Activated CD4-positive, alpha-beta T cell treated with anti-CD3 and anti-CD28 coated beads, Interleukin-2, amount 10 ng/mL, durations not matched to agents 7 days and 5 days (primary cell): ENCODE measurements at regions not wholly inside any gene's neighbourhood (a gene's known extent, or its start where the extent isn't known, plus 50 kb on each side); places are given as distances from the start of the nearest gene placed in this dataset.

Experiments
- CTCF ChIA-PET: fragments of 350-600 bp; sonication (Branson Sonifier 250); formaldehyde crosslinking; loops from one replicate; lab custom pipeline; 2021; ENCODE audit warnings: antibody characterized with exemption; lab: Charles Lee
- POLR2A ChIA-PET: fragments of 350-600 bp; sonication (Branson Sonifier 250); formaldehyde crosslinking; loops from one replicate; lab custom pipeline; 2021; ENCODE audit warnings: antibody characterized with exemption; lab: Charles Lee
- DNase-seq: peaks from one replicate; pipeline ENCODE4 v3.0.0-alpha.2; 2020
- H3K27ac Mint-ChIP-seq: one replicate; pipeline ENCODE4 v1.8.0; 2021; ENCODE audit warnings: mild to moderate bottlenecking, moderate library complexity, mixed read lengths
- H3K27me3 Mint-ChIP-seq: one replicate; pipeline ENCODE4 v1.8.0; 2021; ENCODE audit warnings: mixed read lengths
- H3K36me3 Mint-ChIP-seq: one replicate; pipeline ENCODE4 v1.8.0; 2021; ENCODE audit warnings: low read depth, mixed read lengths
- H3K4me1 Mint-ChIP-seq: one replicate; pipeline ENCODE4 v1.8.0; 2021; ENCODE audit warnings: mixed read lengths
- H3K4me3 Mint-ChIP-seq: one replicate; pipeline ENCODE4 v1.8.0; 2021; ENCODE audit warnings: mild to moderate bottlenecking, moderate library complexity, mixed read lengths
- H3K9me3 Mint-ChIP-seq: one replicate; pipeline ENCODE4 v1.8.0; 2021; ENCODE audit warnings: mixed read lengths

GRCh38 chr10:4345877-4346646 is 479.9 kb upstream of the AKR1E2 start:
- CTCF ChIA-PET, result interaction anchor here (0.6 kb wide), 1 partner anchor 66 kb away, joined by 3 read pairs; no protein-coding TSS in a partner anchor

DNA sequence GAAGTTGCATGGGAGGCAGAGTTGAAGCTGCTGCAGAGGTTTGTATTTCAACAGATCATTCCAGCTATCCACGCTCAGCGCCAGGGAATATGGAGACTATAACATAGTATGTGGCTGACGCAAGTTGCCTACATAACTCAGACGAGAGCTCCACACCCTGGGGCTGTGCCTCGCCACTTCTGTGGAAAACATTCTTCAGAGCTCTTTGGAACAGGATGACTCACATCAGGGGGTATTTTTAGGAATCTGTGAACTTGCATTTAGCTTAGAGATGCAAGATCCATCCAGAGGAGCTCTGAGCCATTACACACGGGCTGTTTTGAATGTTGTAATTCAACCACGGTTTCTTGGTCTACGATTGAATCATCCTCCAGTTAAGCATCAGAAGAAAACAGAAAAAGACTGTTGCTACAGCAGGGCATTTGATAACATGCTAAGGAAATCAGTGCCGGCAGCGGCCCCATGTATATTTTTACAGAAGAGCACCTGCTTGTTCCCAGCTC is 481.5 kb upstream of the AKR1E2 start:
- no peak overlapping the region for H3K27ac Mint-ChIP-seq
- peaks cover 6% of the 10 kb centered on the region for H3K9me3 Mint-ChIP-seq
- ChIA-PET POLR2A (interaction anchor here (0.8 kb wide), 1 partner anchor 23 kb away, joined by 5 read pairs; no protein-coding TSS in a partner anchor), CTCF (interaction anchor here (0.7 to 1.0 kb wide), 2 partner anchors 13 to 17 kb away, joined by 3 read pairs; no protein-coding TSS in a partner anchor)
- DNase-seq, result no peak
- no peaks in the 10 kb centered on the region for H3K36me3 Mint-ChIP-seq
- H3K4me3 Mint-ChIP-seq, result no peak overlapping the region
- no peaks in the 10 kb centered on the region for H3K27me3 Mint-ChIP-seq
- H3K4me1 Mint-ChIP-seq, result peaks cover 4% of the 10 kb centered on the region

More at GRCh38 chr10:4345877-4346646, 479.9 kb upstream of the AKR1E2 start:
- Mint-ChIP-seq H3K27ac (no peak overlapping the region), H3K36me3 (no peaks in the 10 kb centered on the region), H3K4me3 (no peak overlapping the region), H3K4me1 (peaks cover 4% of the 10 kb centered on the region), H3K9me3 (peaks cover 6% of the 10 kb centered on the region), H3K27me3 (no peaks in the 10 kb centered on the region)
- DNase-seq, result no peak
- POLR2A ChIA-PET, result no interaction called here

DNA sequence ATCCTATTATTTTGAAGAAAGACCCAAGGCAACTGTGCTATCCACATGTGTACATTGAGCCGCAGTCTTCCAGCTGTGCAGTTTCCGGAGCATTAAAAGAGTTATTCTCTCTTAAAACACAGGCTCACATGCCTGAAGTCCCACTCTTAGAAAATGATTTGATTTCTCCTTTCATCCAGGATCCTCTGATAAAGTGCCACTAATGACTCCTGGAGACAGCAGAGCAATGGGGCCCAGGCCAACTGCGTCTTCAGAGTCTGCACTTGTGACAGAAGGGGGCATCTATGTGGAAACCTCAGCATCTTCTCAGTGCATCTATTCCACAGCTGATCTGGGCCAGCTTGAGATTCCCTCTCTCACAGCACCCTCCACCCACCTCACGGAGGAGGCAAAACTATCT is 482.1 kb upstream of the AKR1E2 start:
- Mint-ChIP-seq H3K9me3 (peaks cover 6% of the 10 kb centered on the region), H3K4me3 (no peak overlapping the region), H3K27ac (no peak overlapping the region), H3K4me1 (peaks cover 4% of the 10 kb centered on the region), H3K36me3 (no peaks in the 10 kb centered on the region), H3K27me3 (no peaks in the 10 kb centered on the region)
- ChIA-PET CTCF (no interaction called here), POLR2A (interaction anchor here (0.8 kb wide), 1 partner anchor 22 kb away, joined by 5 read pairs; no protein-coding TSS in a partner anchor)
- no peak for DNase-seq

DNA sequence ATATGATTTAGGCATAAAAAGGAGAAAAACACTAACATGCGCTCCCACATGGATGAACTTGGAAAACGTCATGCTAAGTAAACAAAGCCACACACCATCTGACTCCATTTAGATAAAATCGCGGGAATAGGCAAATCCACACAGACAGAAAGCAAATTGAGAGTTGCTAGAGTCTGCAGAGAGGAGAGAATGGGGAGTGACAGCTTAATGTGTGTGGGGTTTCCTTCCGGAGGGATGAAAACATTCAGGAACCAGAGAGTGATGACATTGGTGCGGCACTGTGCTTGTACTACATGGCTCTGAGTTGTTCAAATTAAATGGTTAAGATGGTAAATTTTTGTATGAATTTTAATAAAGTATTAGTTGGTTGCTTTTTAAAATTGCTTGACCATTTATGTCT is 482.9 kb upstream of the AKR1E2 start:
- peaks cover 4% of the 10 kb centered on the region for H3K4me1 Mint-ChIP-seq
- H3K27ac Mint-ChIP-seq, result no peak overlapping the region
- no peaks in the 10 kb centered on the region for H3K27me3 Mint-ChIP-seq
- no peak overlapping the region for H3K4me3 Mint-ChIP-seq
- peaks cover 6% of the 10 kb centered on the region for H3K9me3 Mint-ChIP-seq
- ChIA-PET POLR2A (no interaction called here), CTCF (no interaction called here)
- H3K36me3 Mint-ChIP-seq, result no peaks in the 10 kb centered on the region
- DNase-seq, result no peak

DNA sequence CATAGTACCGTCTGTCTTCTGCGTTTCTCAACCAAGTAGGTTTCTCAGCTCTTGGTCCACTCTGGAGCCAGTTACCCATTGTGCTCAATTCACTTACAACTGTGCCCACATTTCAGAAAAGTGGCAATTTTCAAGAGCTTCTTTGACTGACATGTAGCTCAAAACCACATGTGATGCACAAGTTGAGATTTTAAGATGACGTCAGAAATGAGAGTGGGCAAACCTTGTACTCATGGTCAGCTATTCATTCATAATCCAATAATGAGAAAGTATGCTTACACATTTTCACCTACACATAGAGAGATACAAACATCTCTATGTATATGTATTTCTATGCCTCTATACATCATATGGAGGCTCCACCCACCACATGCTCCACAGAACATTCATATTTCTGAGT is 487.2 kb upstream of the AKR1E2 start:
- no peaks in the 10 kb centered on the region for H3K36me3 Mint-ChIP-seq
- POLR2A ChIA-PET, result no interaction called here
- CTCF ChIA-PET, result interaction anchor here (1.2 kb wide), 1 partner anchor 16 kb away, joined by 3 read pairs; no protein-coding TSS in a partner anchor

DNA sequence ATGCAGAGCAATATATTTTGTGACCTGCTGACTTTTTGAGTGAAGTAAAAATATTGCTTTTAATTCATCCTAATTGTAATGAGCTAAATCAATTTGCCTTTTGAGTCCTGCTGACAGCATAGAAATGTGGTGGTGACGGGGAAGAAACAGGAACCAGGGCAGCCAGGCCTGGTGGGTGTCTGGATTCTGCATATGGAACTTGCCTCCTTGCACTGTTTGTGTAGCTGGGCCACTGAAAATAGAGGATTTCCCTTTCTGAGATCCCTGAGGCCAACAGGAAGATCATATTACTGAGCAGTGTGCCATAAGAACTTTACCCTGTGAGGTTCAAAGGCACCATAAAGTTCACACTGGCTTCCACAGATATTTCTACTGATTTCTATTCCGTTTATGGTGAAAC is 488.4 kb upstream of the AKR1E2 start:
- DNase-seq, result no peak
- H3K27ac Mint-ChIP-seq, result no peak overlapping the region
- no peak overlapping the region for H3K4me3 Mint-ChIP-seq
- CTCF ChIA-PET, result no interaction called here
- H3K9me3 Mint-ChIP-seq, result no peaks in the 10 kb centered on the region
- H3K36me3 Mint-ChIP-seq, result no peaks in the 10 kb centered on the region
- H3K4me1 Mint-ChIP-seq, result no peaks in the 10 kb centered on the region
- POLR2A ChIA-PET, result no interaction called here
- no peaks in the 10 kb centered on the region for H3K27me3 Mint-ChIP-seq

More for the DNA sequence above, 487.2 kb upstream of the AKR1E2 start:
- H3K27me3 Mint-ChIP-seq, result no peaks in the 10 kb centered on the region
- H3K9me3 Mint-ChIP-seq, result peaks cover 4% of the 10 kb centered on the region
- H3K27ac Mint-ChIP-seq, result no peak overlapping the region
- no peak overlapping the region for H3K4me3 Mint-ChIP-seq
- no peak for DNase-seq
- H3K4me1 Mint-ChIP-seq, result no peaks in the 10 kb centered on the region

DNA sequence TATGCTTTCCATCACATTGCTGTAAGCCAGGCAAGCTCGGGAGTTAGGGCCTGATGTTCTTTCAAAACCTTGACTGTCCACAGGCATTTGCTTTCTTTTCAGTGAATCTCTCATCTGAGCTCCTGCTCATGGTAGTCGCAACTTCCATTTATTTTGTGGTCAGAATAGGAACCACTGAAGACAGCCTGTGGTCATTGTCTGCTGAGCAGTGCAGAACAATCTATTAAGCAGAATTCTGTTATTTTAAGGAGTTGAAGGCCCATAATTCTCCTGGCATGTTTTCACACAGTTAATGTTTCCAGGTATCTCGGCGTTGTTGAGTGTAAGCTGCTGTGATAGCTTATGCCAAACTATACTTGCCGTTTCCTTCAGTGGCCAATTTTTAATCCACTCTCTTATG is 491.1 kb upstream of the AKR1E2 start:
- Mint-ChIP-seq H3K4me3 (no peak overlapping the region), H3K27ac (no peak overlapping the region), H3K27me3 (no peaks in the 10 kb centered on the region), H3K36me3 (no peaks in the 10 kb centered on the region), H3K9me3 (no peaks in the 10 kb centered on the region), H3K4me1 (no peaks in the 10 kb centered on the region)
- ChIA-PET POLR2A (no interaction called here), CTCF (interaction anchor here (1.4 kb wide), 1 partner anchor 320 kb away, joined by 3 read pairs; no protein-coding TSS in a partner anchor)
- DNase-seq, result no peak

- no peak overlapping the region for H3K4me3 Mint-ChIP-seq
- POLR2A ChIA-PET, result no interaction called here
- H3K27me3 Mint-ChIP-seq, result no peaks in the 10 kb centered on the region
- H3K36me3 Mint-ChIP-seq, result no peaks in the 10 kb centered on the region
- H3K9me3 Mint-ChIP-seq, result no peaks in the 10 kb centered on the region
- no peaks in the 10 kb centered on the region for H3K4me1 Mint-ChIP-seq
- CTCF ChIA-PET, result no interaction called here
- DNase-seq, result no peak
- H3K27ac Mint-ChIP-seq, result no peak overlapping the region
These were observed 492.0 kb upstream of the AKR1E2 start for GRCh38 chr10:4334015-4334414.

DNA sequence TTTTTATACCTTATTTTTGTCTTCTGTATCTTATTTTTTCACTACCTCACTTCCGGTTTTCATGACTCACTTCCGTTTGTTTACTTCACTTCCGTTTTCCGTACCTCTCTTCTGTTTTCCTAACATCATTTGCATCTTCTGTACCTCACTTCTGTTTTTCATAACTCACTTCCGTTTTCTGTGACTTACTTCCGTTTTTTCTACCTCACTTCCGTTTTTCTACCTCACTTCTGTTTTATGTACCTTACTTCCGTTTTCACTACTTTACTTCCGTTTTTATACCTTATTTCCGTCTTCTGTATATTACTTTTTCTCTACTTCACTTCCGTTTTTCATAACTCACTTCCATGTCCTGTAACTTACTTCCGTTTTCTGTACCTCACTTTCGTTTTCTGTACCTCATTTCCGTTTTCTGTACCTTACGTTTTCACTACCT is 492.5 kb upstream of the AKR1E2 start:
- POLR2A ChIA-PET, result no interaction called here

GRCh38 chr10:4332764-4333458 is 493.1 kb upstream of the AKR1E2 start:
- ChIA-PET CTCF (no interaction called here), POLR2A (no interaction called here)
- no peaks in the 10 kb centered on the region for H3K9me3 Mint-ChIP-seq

More for the DNA sequence above, 492.5 kb upstream of the AKR1E2 start:
- no peaks in the 10 kb centered on the region for H3K36me3 Mint-ChIP-seq
- no peaks in the 10 kb centered on the region for H3K4me1 Mint-ChIP-seq
- DNase-seq, result no peak
- H3K27me3 Mint-ChIP-seq, result no peaks in the 10 kb centered on the region
- no peaks in the 10 kb centered on the region for H3K9me3 Mint-ChIP-seq
- CTCF ChIA-PET, result no interaction called here
- no peak overlapping the region for H3K4me3 Mint-ChIP-seq
- no peak overlapping the region for H3K27ac Mint-ChIP-seq

GRCh38 chr10:4331150-4331549 is 494.9 kb upstream of the AKR1E2 start:
- Mint-ChIP-seq H3K36me3 (no peaks in the 10 kb centered on the region), H3K4me1 (no peaks in the 10 kb centered on the region), H3K27ac (no peak overlapping the region), H3K9me3 (no peaks in the 10 kb centered on the region), H3K4me3 (no peak overlapping the region), H3K27me3 (peaks cover 1% of the 10 kb centered on the region)
- no peak for DNase-seq
- ChIA-PET POLR2A (no interaction called here), CTCF (interaction anchor here (1.3 kb wide), 1 partner anchor 9 kb away, joined by 6 read pairs; no protein-coding TSS in a partner anchor)

More at GRCh38 chr10:4332764-4333458, 493.1 kb upstream of the AKR1E2 start:
- no peaks in the 10 kb centered on the region for H3K36me3 Mint-ChIP-seq
- H3K27ac Mint-ChIP-seq, result no peak overlapping the region
- no peak overlapping the region for H3K4me3 Mint-ChIP-seq
- H3K27me3 Mint-ChIP-seq, result no peaks in the 10 kb centered on the region
- no peak for DNase-seq
- no peaks in the 10 kb centered on the region for H3K4me1 Mint-ChIP-seq

DNA sequence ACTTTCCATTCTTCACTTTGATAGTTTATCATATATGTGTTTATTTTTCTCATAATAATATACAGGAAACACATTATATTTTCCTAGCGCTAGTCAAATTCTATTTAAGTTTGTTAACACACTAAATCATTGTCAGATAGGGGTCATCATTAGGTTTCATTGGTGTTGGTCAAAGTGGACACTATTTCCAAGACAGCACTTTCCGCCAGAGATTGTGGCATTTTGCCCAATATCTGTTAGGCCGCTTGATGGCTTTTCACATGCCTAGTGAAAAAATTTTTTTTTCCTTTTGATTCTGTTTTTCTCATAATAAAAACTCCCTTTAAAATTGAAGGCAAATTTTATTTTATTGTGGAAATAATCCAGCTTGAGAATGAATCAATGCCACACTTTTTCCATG is 495.4 kb upstream of the AKR1E2 start:
- Mint-ChIP-seq H3K27ac (no peak overlapping the region), H3K4me1 (no peaks in the 10 kb centered on the region), H3K9me3 (no peaks in the 10 kb centered on the region), H3K36me3 (no peaks in the 10 kb centered on the region), H3K27me3 (peaks cover 5% of the 10 kb centered on the region), H3K4me3 (no peak overlapping the region)
- ChIA-PET POLR2A (no interaction called here), CTCF (interaction anchor here (1.3 kb wide), 1 partner anchor 9 kb away, joined by 6 read pairs; no protein-coding TSS in a partner anchor)
- no peak for DNase-seq

GRCh38 chr10:4329225-4329624 is 496.8 kb upstream of the AKR1E2 start:
- peaks cover 9% of the 10 kb centered on the region for H3K27me3 Mint-ChIP-seq
- no peaks in the 10 kb centered on the region for H3K9me3 Mint-ChIP-seq
- no peak overlapping the region for H3K4me3 Mint-ChIP-seq
- ChIA-PET POLR2A (no interaction called here), CTCF (no interaction called here)
- H3K36me3 Mint-ChIP-seq, result no peaks in the 10 kb centered on the region
- DNase-seq, result no peak
- no peaks in the 10 kb centered on the region for H3K4me1 Mint-ChIP-seq
- no peak overlapping the region for H3K27ac Mint-ChIP-seq
